IMR-90 (cell line): ENCODE measurements at regions not wholly inside any gene's neighbourhood (a gene's known extent, or its start where the extent isn't known, plus 50 kb on each side); places are given as distances from the start of the nearest gene placed in this dataset.

Source experiments
- ATAC-seq: fragments of 200-7000 bp; cut with Tn5 transposase; 2 replicates; pipeline ENCODE4 v1.9.1; 2020; ENCODE audit warnings: low read depth, mild to moderate bottlenecking, moderate library complexity
- BruUV-seq: library from RNA; stranded (reverse); fragments of 400-500 nt; replicated peaks from 2 replicates; lab custom pipeline; 2021; lab: Mats Ljungman, UMichigan
- CTCF ChIA-PET: fragments of 300-600 bp; formaldehyde crosslinking; extraction: SDS; loops from one replicate; lab custom pipeline; 2021; ENCODE audit warnings: antibody characterized with exemption; lab: Yijun Ruan, JAX
- POLR2A ChIA-PET: fragments of 300-600 bp; sonication (Branson Sonifier 250); formaldehyde crosslinking; loops from one replicate; lab custom pipeline; 2022; ENCODE audit warnings: antibody characterized with exemption; ENCODE audit not compliant: unreplicated experiment; lab: Charles Lee
- DNase-seq: peaks from one replicate; pipeline ENCODE4 v3.0.0; 2013
- H2AFZ ChIP-seq: replicated peaks from 2 replicates; pipeline ENCODE3; 2013; ENCODE audit warnings: low read length, mild to moderate bottlenecking; ENCODE audit not compliant: poor library complexity
- H2AK5ac ChIP-seq: 2 replicates; pipeline ENCODE4 v1.6.1; 2013; ENCODE audit warnings: low read depth, low read length, inconsistent platforms
- H2AK9ac ChIP-seq: replicated peaks from 2 replicates; pipeline ENCODE3; 2013; ENCODE audit warnings: mild to moderate bottlenecking, low read depth, low read length, moderate library complexity; ENCODE audit not compliant: poor library complexity
- H2BK120ac ChIP-seq: 2 replicates; pipeline ENCODE4 v1.6.1; 2013; ENCODE audit warnings: low read depth, low read length, inconsistent platforms
- H2BK15ac ChIP-seq: 3 replicates; pipeline ENCODE4 v1.6.1; 2013; ENCODE audit warnings: low read depth, low read length, inconsistent platforms
- H2BK20ac ChIP-seq: 2 replicates; pipeline ENCODE4 v1.6.1; 2013; ENCODE audit warnings: low read depth, mild to moderate bottlenecking, inconsistent platforms, low read length, moderate library complexity
- H2BK5ac ChIP-seq: 2 replicates; pipeline ENCODE4 v1.6.1; 2013; ENCODE audit warnings: mild to moderate bottlenecking, low read depth, low read length, inconsistent platforms; ENCODE audit not compliant: poor library complexity, severe bottlenecking
- H3K14ac ChIP-seq: replicated peaks from 2 replicates; pipeline ENCODE4 v1.6.1; 2013; ENCODE audit warnings: low read depth, low read length, inconsistent platforms
- H3K18ac ChIP-seq: 2 replicates; pipeline ENCODE4 v1.6.1; 2013; ENCODE audit warnings: low read depth, low read length, control low read depth
- H3K23ac ChIP-seq: 2 replicates; pipeline ENCODE4 v1.6.1; 2013; ENCODE audit warnings: low read depth, low read length, inconsistent platforms
- H3K27ac ChIP-seq: 2 replicates; pipeline ENCODE4 v1.5.1; 2013; ENCODE audit warnings: mild to moderate bottlenecking, control low read depth, low read length; ENCODE audit not compliant: insufficient read depth
- H3K27me3 ChIP-seq: 2 replicates; pipeline ENCODE4 v1.6.1; 2013; ENCODE audit warnings: low read length; ENCODE audit not compliant: control insufficient read depth, insufficient read depth
- H3K36me3 ChIP-seq: 2 replicates; pipeline ENCODE4 v1.6.1; 2013; ENCODE audit warnings: low read length, mixed read lengths; ENCODE audit not compliant: control insufficient read depth, insufficient read depth
- H3K4ac ChIP-seq: 2 replicates; pipeline ENCODE4 v1.6.1; 2013; ENCODE audit warnings: low read depth, low read length, inconsistent platforms
- H3K4me1 ChIP-seq: 2 replicates; pipeline ENCODE4 v1.6.1; 2013; ENCODE audit warnings: low read length, mixed read lengths; ENCODE audit not compliant: control insufficient read depth, insufficient read depth
- H3K4me2 ChIP-seq: 2 replicates; pipeline ENCODE4 v1.6.1; 2013; ENCODE audit warnings: low read depth, mild to moderate bottlenecking, control low read depth, low read length, moderate library complexity
- H3K4me3 ChIP-seq: 2 replicates; pipeline ENCODE4 v1.5.1; 2013; ENCODE audit warnings: low read depth, mild to moderate bottlenecking, control low read depth, low read length, moderate library complexity; ENCODE audit not compliant: insufficient read depth
- H3K56ac ChIP-seq: 2 replicates; pipeline ENCODE4 v1.6.1; 2013; ENCODE audit warnings: low read length, inconsistent platforms; ENCODE audit not compliant: insufficient read depth; ENCODE audit errors: extremely low read depth
- H3K79me1 ChIP-seq, 2 experiments: 2 replicates each; pipeline ENCODE4 v1.6.1; 2013; ENCODE audit warnings: low read length in 2 of 2, inconsistent platforms in 1 of 2, low read depth in 1 of 2
- H3K9ac ChIP-seq: 2 replicates; pipeline ENCODE4 v1.6.1; 2013; ENCODE audit warnings: low read depth, low read length, control low read depth
- H3K9me1 ChIP-seq: 2 replicates; pipeline ENCODE4 v1.6.1; 2013; ENCODE audit warnings: low read length, inconsistent platforms; ENCODE audit not compliant: insufficient read depth
- H3K9me3 ChIP-seq: 2 replicates; pipeline ENCODE4 v1.6.1; 2013; ENCODE audit warnings: low read length; ENCODE audit not compliant: control insufficient read depth, insufficient read depth
- H4K20me1 ChIP-seq: 2 replicates; pipeline ENCODE4 v1.6.1; 2013; ENCODE audit warnings: low read length, inconsistent platforms; ENCODE audit not compliant: insufficient read depth
- H4K5ac ChIP-seq: 2 replicates; pipeline ENCODE4 v1.6.1; 2013; ENCODE audit warnings: mild to moderate bottlenecking, low read depth, low read length, control low read depth
- H4K8ac ChIP-seq, 2 experiments: 2 replicates each; pipeline ENCODE4 v1.6.1; 2013; ENCODE audit warnings: low read depth in 2 of 2, low read length in 2 of 2, control low read depth in 1 of 2, inconsistent platforms in 1 of 2
- H4K91ac ChIP-seq: 2 replicates; pipeline ENCODE4 v1.6.1; 2013; ENCODE audit warnings: low read depth, low read length, inconsistent platforms; ENCODE audit not compliant: insufficient read depth
- BHLHE40 ChIP-seq: fragments of 150-350 bp; IDR thresholded peaks from 2 replicates; pipeline ENCODE4 v1.6.1; 2016; ENCODE audit warnings: mild to moderate bottlenecking, low read depth, low read length
- CEBPB ChIP-seq: IDR thresholded peaks from 2 replicates; pipeline ENCODE4 v1.6.1; 2012; ENCODE audit warnings: low read depth, low read length, improper control_type of control experiment
- CHD1 ChIP-seq: IDR thresholded peaks from 2 replicates; pipeline ENCODE4 v1.6.1; 2012; ENCODE audit warnings: low read depth, low read length, improper control_type of control experiment
- CTCF ChIP-seq: conservative IDR thresholded peaks from 2 replicates; pipeline ENCODE4 v1.5.1; 2012; ENCODE audit warnings: mild to moderate bottlenecking, low read depth, low read length, improper control_type of control experiment
- FOS ChIP-seq: fragments of 150-350 bp; IDR thresholded peaks from 2 replicates; pipeline ENCODE4 v1.6.1; 2016; ENCODE audit warnings: low read depth, low read length
- MAFK ChIP-seq: IDR thresholded peaks from 2 replicates; pipeline ENCODE4 v1.6.1; 2012; ENCODE audit warnings: low read depth, low read length, improper control_type of control experiment
- MAZ ChIP-seq: IDR thresholded peaks from 2 replicates; pipeline ENCODE4 v1.6.1; 2012; ENCODE audit warnings: low read depth, mild to moderate bottlenecking, low read length, improper control_type of control experiment, moderate library complexity, borderline replicate concordance
- MXI1 ChIP-seq: IDR thresholded peaks from 2 replicates; pipeline ENCODE4 v1.6.1; 2012; ENCODE audit warnings: low read depth, mild to moderate bottlenecking, low read length, moderate library complexity, borderline replicate concordance
- NFE2L2 ChIP-seq: fragments of 150-350 bp; IDR thresholded peaks from 2 replicates; pipeline ENCODE4 v1.6.1; 2016; ENCODE audit warnings: low read depth, mild to moderate bottlenecking, low read length
- POLR2A ChIP-seq: IDR thresholded peaks from 2 replicates; pipeline ENCODE4 v1.6.1; 2012; ENCODE audit warnings: mild to moderate bottlenecking, low read depth, low read length
- RAD21 ChIP-seq: IDR thresholded peaks from 2 replicates; pipeline ENCODE4 v1.6.1; 2012; ENCODE audit warnings: low read length, improper control_type of control experiment
- RCOR1 ChIP-seq: IDR thresholded peaks from 2 replicates; pipeline ENCODE4 v1.6.1; 2012; ENCODE audit warnings: mild to moderate bottlenecking, low read length, improper control_type of control experiment; ENCODE audit not compliant: insufficient replicate concordance
- RFX5 ChIP-seq: IDR thresholded peaks from 2 replicates; pipeline ENCODE4 v1.8.0; 2012; ENCODE audit warnings: low read depth, mild to moderate bottlenecking, low read length, moderate library complexity
- SMC3 ChIP-seq: fragments of 150-350 bp; IDR thresholded peaks from 2 replicates; pipeline ENCODE4 v1.6.1; 2016; ENCODE audit warnings: low read depth, mild to moderate bottlenecking, antibody characterized with exemption, low read length, moderate library complexity
- USF2 ChIP-seq: fragments of 150-350 bp; IDR thresholded peaks from 2 replicates; pipeline ENCODE4 v1.6.1; 2017; ENCODE audit warnings: mild to moderate bottlenecking, antibody characterized with exemption, low read length, low read depth
- WGBS, 2 experiments: methylation state at CpG; one replicate each; pipeline versions ENCODE4 v1.1.5 to v1.1.7; 2013; ENCODE audit warnings: missing lambda C conversion rate in 2 of 2; ENCODE audit not compliant: insufficient read length in 1 of 2; ENCODE audit errors: extremely low coverage in 2 of 2; 5-methylcytosine and 5-hydroxymethylcytosine counted together
- dilution Hi-C: fragments of 300-500 bp; cut with HindIII; formaldehyde crosslinking; loops from one replicate; pipeline ENCODE4 v1.14.3; 2018; ENCODE audit warnings: low sequenced_read_pairs; ENCODE audit not compliant: unreplicated experiment
- in situ Hi-C: fragments of 300-500 bp; cut with MboI; formaldehyde crosslinking; loops from 3 replicates; pipeline ENCODE4 v1.14.3; 2019; ENCODE audit warnings: low sequenced_read_pairs, inconsistent platforms, mixed read lengths
- intact Hi-C: fragments of 100-400 bp; cut with micrococcal nuclease; formaldehyde crosslinking; loops from 2 replicates; pipeline ENCODE4 v1.10.0; 2022

GRCh38 chr11:87645626-87646025 lies 529.6 kb downstream of the RAB38 start:
- in situ Hi-C loops, result no loop called here
- TF ChIP-seq RCOR1, result no peak
- no peak for TF ChIP-seq NFE2L2
- TF ChIP-seq BHLHE40, result no peak
- TF ChIP-seq CEBPB, result no peak
- TF ChIP-seq RAD21, result no peak
- TF ChIP-seq SMC3, result no peak
- TF ChIP-seq MXI1, result no peak
- TF ChIP-seq MAFK, result no peak
- no peak for TF ChIP-seq USF2
- no peak for TF ChIP-seq RFX5
- no peak for TF ChIP-seq FOS
- TF ChIP-seq MAZ, result no peak
- no peak for TF ChIP-seq POLR2A
- no peak for TF ChIP-seq CTCF
- TF ChIP-seq CHD1, result no peak
- no peak overlapping the region for H2BK15ac ChIP-seq
- H2AK9ac ChIP-seq, result no peak overlapping the region
- no peak overlapping the region for H3K27ac ChIP-seq
- H3K9me1 ChIP-seq, result no peaks in the 10 kb centered on the region
- H3K9me3 ChIP-seq, result no peaks in the 10 kb centered on the region
- no peak for DNase-seq
- no peak overlapping the region for H3K18ac ChIP-seq
- H3K79me1 ChIP-seq, result no peaks in the 10 kb centered on the region
- H4K20me1 ChIP-seq, result no peaks in the 10 kb centered on the region
- no peaks in the 10 kb centered on the region for H3K36me3 ChIP-seq
- H3K4ac ChIP-seq, result no peak overlapping the region
- H3K9ac ChIP-seq, result no peak overlapping the region
- H3K23ac ChIP-seq, result no peak overlapping the region
- dilution Hi-C loops, result no loop called here
- H3K4me1 ChIP-seq, result no peaks in the 10 kb centered on the region
- H2BK5ac ChIP-seq, result no peak overlapping the region
- no peak for ATAC-seq
- no peak overlapping the region for H4K8ac ChIP-seq
- no peak overlapping the region for H2AFZ ChIP-seq
- H3K14ac ChIP-seq, result no peak overlapping the region
- no peaks in the 10 kb centered on the region for H3K27me3 ChIP-seq
- no peak overlapping the region for H3K4me2 ChIP-seq
- H3K4me3 ChIP-seq, result no peak overlapping the region
- ChIA-PET POLR2A (no interaction called here), CTCF (no interaction called here)
- H4K5ac ChIP-seq, result no peak overlapping the region
- WGBS, 2 experiments, result no CpG with 5 or more reads among the region's 1 CpG
- H2BK120ac ChIP-seq, result no peak overlapping the region
- H2BK20ac ChIP-seq, result no peak overlapping the region
- H3K56ac ChIP-seq, result no peak overlapping the region
- H2AK5ac ChIP-seq, result no peak overlapping the region
- no peak overlapping the region for H4K91ac ChIP-seq
- BruUV-seq, result no TSS peak
- intact Hi-C loops, result no loop called here
